ENCODE measurements at regions not wholly inside any gene's neighbourhood (a gene's known extent, or its start where the extent isn't known, plus 50 kb on each side); places are given as distances from the start of the nearest gene placed in this dataset.

GRCh38 chr16:5863071-5863606 is 765.5 kb upstream of the EEF2KMT start:
- Mint-ChIP-seq H3K36me3 (ENCODE audit: low read depth) (no peaks in the 10 kb centered on the region), H3K27me3 (ENCODE audit: low read depth) (peaks cover 15% of the 10 kb centered on the region), H3K27ac (no peak overlapping the region), H3K4me3 (no peak overlapping the region), H3K4me1 (peaks cover 7% of the 10 kb centered on the region), H3K9me3 (no peaks in the 10 kb centered on the region)
- no peak for TF ChIP-seq CTCF (IDR thresholded peaks at IDR 0.05; ENCODE audit: unreplicated experiment in 3 of 3)

- no peak for TF ChIP-seq CTCF (IDR thresholded peaks at IDR 0.05; ENCODE audit: unreplicated experiment in 3 of 3)
- Mint-ChIP-seq H3K27me3 (ENCODE audit: low read depth) (peaks cover 14% of the 10 kb centered on the region), H3K9me3 (no peaks in the 10 kb centered on the region), H3K36me3 (ENCODE audit: low read depth) (no peaks in the 10 kb centered on the region), H3K4me1 (peaks cover 7% of the 10 kb centered on the region), H3K4me3 (no peak overlapping the region), H3K27ac (no peak overlapping the region)
Measured at GRCh38 chr16:5862103-5862840, 764.7 kb upstream of the EEF2KMT start.

DNA sequence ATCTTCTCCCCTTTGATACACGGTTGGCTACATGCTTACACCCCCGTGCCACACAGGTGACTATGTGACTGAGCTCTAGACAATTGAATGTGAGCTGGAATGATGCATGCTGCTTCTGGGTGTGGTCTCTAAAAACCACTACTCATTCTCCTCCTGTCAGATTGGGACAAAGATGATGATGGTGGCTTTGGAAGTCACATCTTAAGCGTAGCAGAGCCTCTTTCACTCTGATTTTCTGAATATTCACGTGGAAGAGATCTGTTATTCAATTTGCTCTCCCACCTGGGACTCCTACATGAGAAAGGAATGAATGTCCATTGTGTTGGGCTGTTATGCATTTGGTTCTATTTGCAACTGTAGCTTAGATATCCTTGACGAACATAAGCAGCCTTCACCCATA is 763.6 kb upstream of the EEF2KMT start:
- no peak overlapping the region for H3K27ac Mint-ChIP-seq
- H3K9me3 Mint-ChIP-seq = no peaks in the 10 kb centered on the region
- no peak for TF ChIP-seq CTCF (IDR thresholded peaks at IDR 0.05; ENCODE audit: unreplicated experiment in 3 of 3)
- H3K4me3 Mint-ChIP-seq = no peak overlapping the region
- peaks cover 7% of the 10 kb centered on the region for H3K4me1 Mint-ChIP-seq
- H3K27me3 Mint-ChIP-seq (ENCODE audit: low read depth) = peaks cover 10% of the 10 kb centered on the region
- H3K36me3 Mint-ChIP-seq (ENCODE audit: low read depth) = no peaks in the 10 kb centered on the region

GRCh38 chr16:5858180-5858579 is 760.6 kb upstream of the EEF2KMT start:
- Mint-ChIP-seq H3K27ac (no peak overlapping the region), H3K36me3 (ENCODE audit: low read depth) (no peaks in the 10 kb centered on the region), H3K4me1 (no peaks in the 10 kb centered on the region), H3K4me3 (no peak overlapping the region), H3K9me3 (no peaks in the 10 kb centered on the region), H3K27me3 (ENCODE audit: low read depth) (peaks cover 14% of the 10 kb centered on the region)
- TF ChIP-seq CTCF (IDR thresholded peaks at IDR 0.05; ENCODE audit: unreplicated experiment in 3 of 3) = no peak

GRCh38 chr16:5854027-5854426 is 756.4 kb upstream of the EEF2KMT start:
- Mint-ChIP-seq H3K9me3 (no peaks in the 10 kb centered on the region), H3K4me1 (no peaks in the 10 kb centered on the region), H3K36me3 (ENCODE audit: low read depth) (no peaks in the 10 kb centered on the region), H3K27ac (no peak overlapping the region), H3K4me3 (no peak overlapping the region), H3K27me3 (ENCODE audit: low read depth) (peaks cover 14% of the 10 kb centered on the region)
- no peak for TF ChIP-seq CTCF (IDR thresholded peaks at IDR 0.05; ENCODE audit: unreplicated experiment in 3 of 3)

DNA sequence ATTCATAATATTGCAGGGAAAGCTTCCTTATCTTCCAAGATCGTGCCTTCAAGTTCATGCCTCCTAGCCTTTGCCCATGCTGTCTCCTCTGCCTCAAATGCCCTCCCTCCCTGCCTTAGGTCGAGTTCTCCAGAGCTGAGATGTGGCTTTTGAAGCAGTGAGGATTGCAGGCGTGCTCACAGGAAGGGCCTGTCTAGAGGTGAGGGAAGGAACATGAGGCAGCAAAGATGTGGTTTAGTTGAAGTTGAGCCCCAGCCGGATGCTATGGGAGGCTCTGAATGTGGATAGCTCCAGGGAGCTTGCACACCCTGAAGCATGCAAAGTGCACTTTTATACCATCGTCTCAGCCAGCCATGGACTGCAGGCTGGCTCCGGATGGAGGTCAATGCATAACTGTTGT is 754.6 kb upstream of the EEF2KMT start:
- H3K27me3 Mint-ChIP-seq (ENCODE audit: low read depth) = peaks cover 14% of the 10 kb centered on the region
- TF ChIP-seq CTCF (IDR thresholded peaks at IDR 0.05; ENCODE audit: unreplicated experiment in 3 of 3) = no peak
- no peak overlapping the region for H3K27ac Mint-ChIP-seq
- H3K4me3 Mint-ChIP-seq = no peak overlapping the region
- H3K36me3 Mint-ChIP-seq (ENCODE audit: low read depth) = no peaks in the 10 kb centered on the region
- H3K4me1 Mint-ChIP-seq = no peaks in the 10 kb centered on the region
- no peaks in the 10 kb centered on the region for H3K9me3 Mint-ChIP-seq

All from nephron (organoid).